ENCODE measurements at regions not wholly inside any gene's neighbourhood (a gene's known extent, or its start where the extent isn't known, plus 50 kb on each side); places are given as distances from the start of the nearest gene placed in this dataset.
"Not testable (repeated sequence)": the region's sequence is repeated elsewhere in the genome, so short reads cannot be mapped to it uniquely, and the experiment has no call there.

DNA sequence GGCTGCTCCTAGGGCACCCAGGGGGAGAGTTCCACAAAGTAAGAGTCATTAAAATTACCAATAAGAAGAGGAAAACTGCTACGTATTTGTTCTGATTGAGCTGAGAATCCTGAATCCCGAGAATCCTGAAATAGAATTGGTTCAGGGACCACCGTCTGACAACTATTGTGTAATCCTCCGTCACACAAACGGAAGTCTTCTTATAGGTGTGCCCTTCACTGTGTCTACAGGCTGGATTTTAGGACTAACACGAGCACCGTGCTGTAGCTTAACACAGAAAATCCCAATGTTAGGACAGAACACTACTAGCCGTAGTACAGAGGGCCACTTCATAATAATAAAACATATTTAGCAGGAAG lies 50.6 kb upstream of the RNF182 start:
- no peak for DNase-seq

DNA sequence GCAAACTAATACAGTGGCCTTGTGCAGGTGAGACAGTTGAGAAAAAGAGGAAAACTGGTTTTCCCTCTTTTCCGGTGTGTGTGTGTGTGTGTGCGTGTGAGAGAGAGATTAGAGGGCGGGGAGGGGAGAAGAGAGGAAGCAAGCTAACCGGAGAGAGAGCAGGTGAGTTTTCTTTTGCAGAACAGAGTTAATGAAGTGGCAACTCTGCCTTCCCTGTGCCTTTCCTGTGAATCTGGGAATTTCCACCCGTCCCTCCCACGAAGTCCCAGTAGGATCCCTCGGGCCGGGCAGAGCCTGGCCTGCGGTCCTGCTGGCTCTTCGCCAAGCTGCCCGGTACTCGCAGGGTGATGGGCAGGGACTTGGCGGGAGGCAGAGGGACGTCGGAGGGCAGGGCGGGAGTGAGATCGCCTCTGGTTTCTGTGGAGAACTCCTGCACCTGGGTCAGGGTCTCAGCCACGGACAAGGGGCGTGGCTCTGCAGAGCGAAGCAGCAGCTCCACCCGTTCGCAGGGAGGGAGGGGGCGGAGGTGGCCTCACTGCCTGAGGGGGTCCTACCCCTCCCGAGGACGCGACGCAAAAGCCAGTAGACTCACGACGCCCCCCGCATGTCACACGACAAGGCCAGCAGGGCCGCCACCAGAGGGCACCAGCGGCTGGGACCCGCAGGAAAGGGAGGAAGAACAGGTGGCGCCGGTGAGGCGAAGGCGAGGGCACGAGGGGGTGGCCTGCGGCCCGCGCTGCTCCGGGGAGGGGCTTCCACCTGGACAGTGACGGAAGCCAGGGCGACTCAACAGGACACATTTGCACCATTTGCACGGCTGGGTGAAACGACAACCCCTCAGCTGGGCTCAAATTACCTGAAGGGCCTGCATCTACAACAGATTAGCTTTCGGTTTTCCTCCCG lies 51.2 kb upstream of the RNF182 start:
- DNase-seq: peak in 20 of 56 donors; percentile 5 to 66 (median 26)

DNA sequence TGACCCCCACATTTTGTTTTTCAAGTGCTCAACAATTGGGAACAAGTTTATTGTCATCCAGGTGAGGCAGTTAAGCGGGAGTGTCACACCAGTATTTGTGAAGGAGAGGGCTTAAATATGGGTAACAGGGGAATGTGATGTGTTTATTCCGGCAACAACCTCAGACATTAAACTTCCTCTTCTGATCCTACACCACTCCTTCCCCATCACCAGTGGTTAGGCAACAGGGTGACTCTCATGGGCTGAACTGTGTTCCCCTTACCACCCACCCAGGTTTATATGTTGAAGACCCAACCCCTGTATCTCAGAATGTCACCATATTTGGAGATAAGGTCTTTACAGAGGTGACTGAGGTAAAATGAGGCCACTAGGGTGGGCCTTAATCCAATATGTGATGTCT lies 52.1 kb upstream of the RNF182 start:
- DNase-seq: no peak

DNA sequence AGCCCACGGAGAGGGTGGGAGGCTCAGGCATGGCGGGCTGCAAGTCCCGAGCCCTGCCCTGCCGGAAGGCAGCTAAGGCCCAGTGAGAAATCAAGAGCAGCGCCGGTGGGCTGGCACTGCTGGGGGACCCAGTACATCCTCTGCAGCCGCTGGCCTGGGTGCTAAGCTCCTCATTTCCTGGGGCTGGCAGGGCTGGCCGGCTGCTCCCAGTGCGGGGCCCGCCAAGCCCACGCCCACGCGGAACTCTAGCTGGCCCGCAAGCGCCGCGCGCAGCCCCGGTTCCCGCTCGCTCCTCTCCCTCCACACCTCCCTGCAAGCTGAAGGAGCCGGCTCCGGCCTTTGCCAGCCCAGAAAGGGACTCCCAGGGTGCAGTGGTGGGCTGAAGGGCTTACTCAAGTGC lies 52.7 kb upstream of the RNF182 start:
- not testable (repeated sequence) for DNase-seq

DNA sequence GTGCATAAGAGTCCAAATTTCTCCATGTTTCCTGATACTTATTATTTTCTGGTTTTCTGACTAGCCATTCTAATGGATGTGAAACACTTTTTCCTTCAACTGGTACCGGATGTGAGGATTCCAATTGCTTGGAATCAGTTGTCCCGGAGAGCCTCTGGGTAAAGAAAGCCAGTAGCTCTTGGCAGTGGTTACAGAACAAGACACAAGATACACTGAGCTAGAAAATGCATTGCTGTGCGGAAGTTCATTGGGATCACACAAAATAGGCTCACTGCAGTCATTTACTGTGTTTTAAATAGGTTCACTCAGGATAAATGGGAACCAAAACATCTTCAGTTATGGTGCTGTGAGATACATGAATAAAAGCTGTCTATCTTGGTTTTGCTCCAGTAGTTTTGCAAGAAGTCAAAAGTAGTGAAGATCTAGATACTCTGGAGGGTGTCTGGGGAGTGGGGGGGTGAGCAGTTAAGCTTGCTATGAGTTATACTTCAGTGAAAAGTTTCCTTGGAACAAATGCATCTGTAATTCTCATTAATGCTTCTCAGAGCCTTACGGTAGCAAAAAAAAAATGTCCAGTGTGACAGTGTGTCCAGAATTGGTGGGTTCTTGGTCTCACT lies 54.4 kb upstream of the RNF182 start:
- peak in 3 of 56 donors; percentile 14 to 37 (median 20) for DNase-seq

DNA sequence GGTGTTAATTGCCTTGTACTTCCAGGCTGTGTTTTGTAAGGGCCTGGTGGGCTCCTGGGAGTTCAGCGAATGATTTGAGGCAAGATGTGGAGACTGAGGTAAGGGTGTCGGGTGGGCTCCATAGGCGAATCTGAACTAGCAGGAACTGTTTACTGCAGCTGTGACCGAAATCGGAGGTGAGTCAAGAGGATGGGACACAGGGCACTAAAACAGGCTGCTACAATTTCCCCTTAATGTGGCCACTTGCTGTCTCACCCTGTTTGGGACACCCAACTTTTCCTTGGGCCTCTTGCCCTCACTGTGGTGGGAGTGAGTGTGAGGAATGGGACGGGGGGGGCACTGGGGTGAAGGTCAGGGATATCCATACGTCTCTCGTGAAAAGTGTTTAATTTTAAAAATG lies 53.9 kb upstream of the MCUR1 start:
- no peak for DNase-seq

DNA sequence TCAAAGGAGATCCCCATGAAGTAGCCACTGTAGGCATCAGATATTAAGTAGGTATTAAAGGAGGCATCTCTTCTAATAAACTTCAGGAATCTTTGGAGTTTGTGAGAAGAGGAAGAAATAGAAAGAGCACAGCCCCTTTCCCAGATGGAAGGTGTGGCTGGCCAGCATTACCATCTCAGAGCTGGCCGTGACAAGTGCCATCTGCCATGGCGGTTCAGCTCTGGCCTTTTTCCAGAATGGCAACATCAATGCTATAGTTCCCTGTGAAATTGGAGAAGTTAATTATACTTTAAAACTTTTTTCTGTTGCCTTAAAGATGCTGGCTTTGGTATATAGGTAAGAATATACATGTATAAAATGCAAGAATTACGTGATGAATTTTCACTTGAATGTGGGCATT lies 51.9 kb upstream of the MCUR1 start:
- DNase-seq: no peak

DNA sequence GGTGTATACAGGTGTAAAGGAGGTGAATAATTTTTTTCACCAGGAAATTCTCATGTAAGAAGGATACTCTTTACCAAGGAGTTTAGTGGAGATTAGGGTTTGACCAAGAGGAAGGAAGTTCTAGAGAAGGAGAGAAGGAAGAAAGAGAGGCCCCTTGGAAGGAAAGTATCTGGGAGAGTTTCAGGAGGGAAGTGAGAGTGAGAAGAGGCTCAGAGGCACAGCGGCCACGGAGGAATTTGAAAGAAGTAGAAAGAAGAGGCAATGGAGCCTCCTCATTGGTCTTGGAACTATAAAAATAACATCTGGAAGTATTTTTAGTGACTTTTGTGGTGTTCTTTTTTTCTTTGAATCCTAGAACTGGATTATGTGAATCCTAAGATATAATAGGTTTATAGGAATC lies 50.8 kb upstream of the MCUR1 start:
- DNase-seq: peak in 2 of 56 donors; percentile 6 to 13

DNA sequence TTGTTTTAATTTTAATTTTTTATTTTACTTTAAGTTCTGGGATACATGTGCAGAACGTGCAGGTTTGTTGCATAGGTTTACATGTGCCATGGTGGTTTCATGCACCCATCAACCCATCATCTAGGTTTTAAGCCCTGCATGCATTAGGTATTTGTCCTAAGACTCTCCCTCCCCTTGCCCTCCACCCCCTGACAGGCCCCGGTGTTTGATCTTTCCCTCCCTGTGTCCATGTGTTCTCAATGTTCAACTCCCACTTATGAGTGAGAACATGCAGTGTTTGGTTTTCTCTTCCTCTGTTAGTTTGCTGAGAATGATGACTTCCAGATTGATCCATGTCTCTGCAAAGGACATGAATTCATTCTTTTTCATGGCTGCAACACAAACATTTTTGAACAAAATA lies 50.3 kb upstream of the MCUR1 start:
- DNase-seq: not testable (repeated sequence)

Measured in amygdala (tissue), 56 donors.